Fibroblast of villous mesenchyme (primary cell): ENCODE measurements at regions not wholly inside any gene's neighbourhood (a gene's known extent, or its start where the extent isn't known, plus 50 kb on each side); places are given as distances from the start of the nearest gene placed in this dataset.

ENCODE experiments used
- DNase-seq: peaks from one replicate; pipeline ENCODE4 v3.0.0-alpha.2; 2010; ENCODE audit warnings: low read depth
- H3K4me3 ChIP-seq: 2 replicates; pipeline ENCODE4 v1.5.1; 2011; ENCODE audit warnings: low read depth, mild to moderate bottlenecking, low read length
- TF ChIP-seq, protein P1 (sequence below): IDR thresholded peaks from 2 replicates; pipeline ENCODE4 v1.5.1; 2012; ENCODE audit warnings: low read depth, mild to moderate bottlenecking, low read length; ENCODE audit not compliant: insufficient read depth

GRCh38 chr3:87979527-87979926 lies 79.3 kb downstream of the CGGBP1 start:
- DNase-seq, result no peak
- TF ChIP-seq, protein P1, sequence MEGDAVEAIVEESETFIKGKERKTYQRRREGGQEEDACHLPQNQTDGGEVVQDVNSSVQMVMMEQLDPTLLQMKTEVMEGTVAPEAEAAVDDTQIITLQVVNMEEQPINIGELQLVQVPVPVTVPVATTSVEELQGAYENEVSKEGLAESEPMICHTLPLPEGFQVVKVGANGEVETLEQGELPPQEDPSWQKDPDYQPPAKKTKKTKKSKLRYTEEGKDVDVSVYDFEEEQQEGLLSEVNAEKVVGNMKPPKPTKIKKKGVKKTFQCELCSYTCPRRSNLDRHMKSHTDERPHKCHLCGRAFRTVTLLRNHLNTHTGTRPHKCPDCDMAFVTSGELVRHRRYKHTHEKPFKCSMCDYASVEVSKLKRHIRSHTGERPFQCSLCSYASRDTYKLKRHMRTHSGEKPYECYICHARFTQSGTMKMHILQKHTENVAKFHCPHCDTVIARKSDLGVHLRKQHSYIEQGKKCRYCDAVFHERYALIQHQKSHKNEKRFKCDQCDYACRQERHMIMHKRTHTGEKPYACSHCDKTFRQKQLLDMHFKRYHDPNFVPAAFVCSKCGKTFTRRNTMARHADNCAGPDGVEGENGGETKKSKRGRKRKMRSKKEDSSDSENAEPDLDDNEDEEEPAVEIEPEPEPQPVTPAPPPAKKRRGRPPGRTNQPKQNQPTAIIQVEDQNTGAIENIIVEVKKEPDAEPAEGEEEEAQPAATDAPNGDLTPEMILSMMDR, result no peak
- H3K4me3 ChIP-seq, result no peak overlapping the region

DNA sequence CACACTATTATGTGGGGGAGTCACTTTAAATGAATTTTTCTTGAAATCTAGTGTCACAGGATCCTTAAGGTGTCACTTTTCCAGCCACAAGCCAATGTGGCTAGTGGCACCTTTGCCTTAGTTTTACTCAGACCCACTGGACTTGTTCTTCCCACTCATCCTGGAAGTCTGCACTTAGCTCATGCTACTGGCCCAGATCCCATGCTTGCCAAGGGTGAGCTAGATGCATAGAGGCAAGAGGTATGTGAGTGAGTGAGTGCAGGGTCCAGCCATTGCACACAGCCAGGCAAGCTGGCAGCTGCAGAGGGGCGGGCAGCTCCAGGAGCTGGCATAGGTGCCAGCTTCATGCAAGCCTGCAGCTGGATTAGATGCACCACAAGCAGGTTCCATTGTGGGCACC lies 81.0 kb downstream of the CGGBP1 start:
- TF ChIP-seq, protein P1, result no peak
- H3K4me3 ChIP-seq, result no peak overlapping the region
- no peak for DNase-seq

- no peak overlapping the region for H3K4me3 ChIP-seq
- TF ChIP-seq, protein P1, result no peak
- no peak for DNase-seq
Observed at GRCh38 chr3:87975716-87976115, 83.1 kb downstream of the CGGBP1 start.

DNA sequence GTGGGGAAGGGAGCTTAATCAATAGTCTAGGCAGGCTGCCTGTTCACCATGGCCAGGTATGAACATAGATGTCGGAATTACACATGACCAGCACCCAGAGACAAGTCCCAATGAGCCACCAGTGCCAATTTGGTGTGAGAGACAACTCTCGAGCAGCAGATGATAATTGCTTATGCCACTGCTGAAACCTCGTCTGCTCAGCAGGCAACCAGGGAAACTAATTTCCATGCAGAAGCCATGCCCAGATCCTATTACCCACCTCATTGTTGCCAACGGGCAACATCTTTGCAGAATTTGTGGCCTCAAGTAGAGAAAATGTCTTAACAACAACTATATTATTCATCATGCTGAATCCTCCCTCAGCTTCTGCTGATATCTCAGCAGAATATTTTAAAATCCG lies 84.9 kb downstream of the CGGBP1 start:
- no peak overlapping the region for H3K4me3 ChIP-seq
- no peak for DNase-seq
- TF ChIP-seq, protein P1, result no peak

- DNase-seq, result no peak
- no peak overlapping the region for H3K4me3 ChIP-seq
- TF ChIP-seq, protein P1, result no peak
Observed at GRCh38 chr3:87969620-87970019, 89.2 kb downstream of the CGGBP1 start.

- H3K4me3 ChIP-seq, result no peak overlapping the region
- TF ChIP-seq, protein P1, result no peak
- no peak for DNase-seq
Observed at GRCh38 chr3:87968668-87969067, 90.1 kb downstream of the CGGBP1 start.

DNA sequence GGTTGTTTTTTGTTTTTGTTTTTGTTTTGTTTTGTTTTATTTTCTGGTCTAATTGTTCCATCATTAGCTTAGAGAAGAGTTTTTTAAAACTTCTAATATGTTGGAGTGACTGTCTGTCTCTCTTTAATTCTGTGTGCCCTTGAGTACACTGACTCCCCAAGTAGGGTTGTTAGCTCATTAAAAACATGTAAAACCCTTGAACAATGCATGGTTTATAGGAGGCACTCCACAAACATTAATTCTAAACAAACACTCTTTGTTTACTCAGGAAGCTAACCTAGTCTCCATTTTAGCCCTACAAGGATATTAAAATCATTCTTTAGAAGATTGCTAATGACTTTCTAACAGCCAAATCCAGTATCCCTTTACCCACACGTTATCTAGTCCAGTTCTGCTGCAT lies 100.5 kb downstream of the CGGBP1 start:
- TF ChIP-seq, protein P1, result no peak
- no peak for DNase-seq
- no peak overlapping the region for H3K4me3 ChIP-seq
